COLO829 (cell line): ENCODE measurements at regions not wholly inside any gene's neighbourhood (a gene's known extent, or its start where the extent isn't known, plus 50 kb on each side); places are given as distances from the start of the nearest gene placed in this dataset.
"Not testable (repeated sequence)": the region's sequence is repeated elsewhere in the genome, so short reads cannot be mapped to it uniquely, and the experiment has no call there.

Experiments
- DNase-seq: peaks from one replicate; pipeline ENCODE4 v3.0.0; 2012; ENCODE audit warnings: low spot score

DNA sequence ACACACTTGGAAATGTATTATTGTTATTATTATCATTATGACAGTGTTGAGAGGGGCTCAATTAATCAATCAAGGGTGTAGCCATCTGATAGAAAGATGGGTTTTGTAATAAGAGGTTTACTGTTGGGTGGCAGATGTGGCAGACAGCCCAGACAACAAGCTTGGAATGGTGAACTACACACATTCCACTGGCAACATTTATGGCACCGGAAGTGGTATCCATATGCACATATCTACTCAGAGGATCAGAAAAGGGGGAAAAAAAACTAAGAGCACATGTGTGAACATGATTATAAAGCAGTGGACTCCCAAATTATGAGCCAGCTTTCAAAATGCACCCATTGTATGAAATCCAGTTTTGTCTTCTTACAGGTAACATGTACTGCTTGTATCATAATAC lies 125.9 kb upstream of the ARX start:
- no peak for DNase-seq

GRCh38 chrX:25131055-25131454 lies 115.3 kb upstream of the ARX start:
- peak; percentile 82 for DNase-seq

DNA sequence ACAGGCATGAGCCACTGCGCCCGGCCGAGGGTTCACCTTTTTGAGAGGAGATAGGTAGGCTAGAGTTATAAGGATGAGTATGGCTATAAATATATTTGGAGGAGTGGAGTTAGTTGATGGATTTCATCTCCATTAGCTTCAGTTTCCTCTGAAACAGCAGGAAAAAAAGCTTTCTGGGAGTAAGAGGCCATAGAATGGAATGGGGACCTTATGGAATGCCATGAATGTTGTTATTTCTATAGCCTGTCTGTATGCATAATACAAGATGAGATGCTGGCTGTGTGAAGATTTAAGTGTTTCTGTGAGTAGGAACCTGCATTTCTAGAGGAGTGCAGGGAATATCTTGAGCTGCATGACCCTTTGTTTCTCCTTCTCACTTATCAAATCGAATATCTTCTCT lies 114.9 kb upstream of the ARX start:
- peak; percentile 1 for DNase-seq

GRCh38 chrX:25125483-25125882 lies 109.7 kb upstream of the ARX start:
- DNase-seq: no peak

DNA sequence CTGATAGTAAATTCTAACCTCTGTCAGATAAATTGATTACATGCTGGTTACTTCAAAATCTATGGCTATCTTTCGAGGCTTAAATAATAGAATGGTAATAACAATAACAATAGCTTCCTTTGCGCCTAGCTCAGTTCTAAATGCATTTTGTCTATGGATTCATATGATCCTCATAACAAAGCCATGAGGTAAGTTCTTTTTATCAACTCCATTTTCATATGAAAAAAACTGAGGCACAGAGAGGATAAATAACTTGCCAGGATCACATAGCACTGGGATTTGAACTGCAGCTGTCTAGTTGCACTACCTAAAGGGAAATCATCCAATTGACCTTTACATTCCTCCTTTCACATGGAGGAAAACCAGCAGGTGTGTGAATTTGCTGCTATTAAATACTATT lies 108.6 kb upstream of the ARX start:
- no peak for DNase-seq

DNA sequence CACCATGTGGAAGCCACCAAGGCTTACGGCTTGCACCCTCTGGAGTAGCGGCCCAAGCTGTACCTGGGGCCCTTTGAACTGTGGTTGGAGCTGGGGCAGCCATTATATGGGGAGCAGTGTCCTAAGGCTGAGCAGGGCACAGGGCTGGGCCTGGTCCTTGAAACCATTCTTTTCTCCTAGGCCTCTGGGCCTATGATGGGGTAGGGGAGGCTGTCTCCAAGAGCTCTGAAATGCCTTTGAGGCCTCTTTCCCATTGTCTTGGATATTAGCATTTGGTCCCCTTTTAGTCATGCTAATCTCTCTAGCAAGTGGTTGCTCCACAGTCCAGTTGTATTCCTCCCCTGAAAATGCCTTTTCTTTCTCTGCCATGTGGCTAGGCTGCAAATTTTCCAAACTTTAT lies 96.4 kb upstream of the ARX start:
- no peak for DNase-seq

- DNase-seq: no peak
Observed at GRCh38 chrX:25108481-25108880, 92.7 kb upstream of the ARX start.

DNA sequence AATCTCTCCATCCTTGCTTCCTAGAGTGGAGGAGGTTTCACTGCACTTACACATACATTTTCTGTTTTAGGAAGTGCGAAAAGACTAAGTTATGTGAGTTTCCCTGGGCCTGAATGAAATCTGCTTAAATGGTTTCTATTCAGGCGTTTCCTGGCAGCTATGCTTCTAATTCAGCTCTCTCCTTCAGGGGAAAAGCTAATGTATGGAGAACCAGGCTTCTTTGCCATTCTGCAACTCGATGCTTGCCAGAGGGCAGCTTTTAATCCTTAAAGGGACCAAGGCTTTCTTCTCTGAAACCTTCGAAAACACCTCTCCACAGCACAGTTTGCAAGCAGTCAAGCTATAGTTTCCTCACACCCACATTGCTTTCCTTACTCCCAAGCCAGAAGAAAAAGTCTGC lies 89.5 kb upstream of the ARX start:
- no peak for DNase-seq

DNA sequence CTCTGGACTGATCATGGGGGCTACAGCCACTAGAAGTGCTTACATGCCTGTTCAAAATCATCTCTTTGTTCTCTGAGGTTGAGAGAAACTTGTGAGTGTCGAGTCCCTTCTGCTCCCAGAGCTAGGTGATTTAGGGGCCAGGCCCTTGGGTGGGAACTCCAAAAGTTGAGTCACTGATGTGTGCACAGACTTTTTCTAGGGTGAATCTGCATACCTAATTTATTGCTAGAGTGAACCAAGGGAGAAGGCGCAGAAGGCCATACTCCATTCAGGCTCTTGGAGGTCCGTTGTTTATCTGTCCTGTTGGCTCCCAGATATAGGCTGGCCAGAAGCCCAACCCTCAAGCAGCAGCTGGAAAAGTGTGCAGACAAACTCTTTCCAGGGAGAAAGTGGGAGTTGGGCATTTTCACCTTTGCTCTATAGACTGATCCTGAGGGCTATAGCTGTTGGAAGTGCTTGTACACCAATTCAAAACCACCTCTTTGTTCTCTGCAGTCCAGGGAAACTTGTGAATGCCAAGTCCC lies 80.8 kb upstream of the ARX start:
- no peak for DNase-seq

DNA sequence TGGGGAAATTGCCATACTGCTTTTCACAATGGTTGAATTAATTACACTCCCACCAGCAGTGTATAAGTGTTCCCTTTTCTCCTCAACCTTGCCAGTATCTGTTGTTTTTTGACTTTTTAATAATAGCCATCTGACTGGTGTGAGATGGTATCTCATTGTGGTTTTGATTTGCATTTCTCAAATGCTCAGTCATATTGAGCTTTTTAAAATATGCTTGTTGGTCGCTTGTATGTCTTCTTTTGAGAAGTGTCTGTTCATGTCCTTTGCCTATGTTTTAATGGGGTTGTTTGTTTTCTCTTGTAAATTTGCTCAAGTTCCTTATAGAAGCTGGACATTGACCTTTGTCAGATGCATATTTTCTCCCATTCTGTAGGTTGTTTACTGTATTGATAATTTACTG lies 75.4 kb upstream of the ARX start:
- not testable (repeated sequence) for DNase-seq

- no peak for DNase-seq
Observed at GRCh38 chrX:25084446-25084845, 68.7 kb upstream of the ARX start.

DNA sequence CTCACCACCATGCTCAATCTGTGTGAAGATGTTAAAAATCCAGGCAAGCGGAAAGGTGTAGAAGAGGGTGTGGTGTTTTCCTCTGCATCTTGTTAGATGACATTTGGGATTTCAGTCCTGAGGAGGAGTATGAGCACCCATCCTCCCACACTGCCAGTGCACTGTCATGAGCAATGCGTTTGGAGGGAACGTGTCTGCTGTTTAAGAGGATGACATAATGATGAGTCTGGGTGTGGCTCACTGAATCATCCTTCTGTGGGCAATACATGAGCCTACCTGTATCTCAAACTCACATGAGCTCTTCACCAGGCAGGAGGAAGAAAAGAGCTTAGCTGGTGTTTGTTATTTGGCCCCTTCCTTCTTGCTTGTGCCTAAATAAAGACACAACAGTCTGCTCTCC lies 67.9 kb upstream of the ARX start:
- no peak for DNase-seq

GRCh38 chrX:25079020-25079419 lies 63.3 kb upstream of the ARX start:
- DNase-seq: no peak

DNA sequence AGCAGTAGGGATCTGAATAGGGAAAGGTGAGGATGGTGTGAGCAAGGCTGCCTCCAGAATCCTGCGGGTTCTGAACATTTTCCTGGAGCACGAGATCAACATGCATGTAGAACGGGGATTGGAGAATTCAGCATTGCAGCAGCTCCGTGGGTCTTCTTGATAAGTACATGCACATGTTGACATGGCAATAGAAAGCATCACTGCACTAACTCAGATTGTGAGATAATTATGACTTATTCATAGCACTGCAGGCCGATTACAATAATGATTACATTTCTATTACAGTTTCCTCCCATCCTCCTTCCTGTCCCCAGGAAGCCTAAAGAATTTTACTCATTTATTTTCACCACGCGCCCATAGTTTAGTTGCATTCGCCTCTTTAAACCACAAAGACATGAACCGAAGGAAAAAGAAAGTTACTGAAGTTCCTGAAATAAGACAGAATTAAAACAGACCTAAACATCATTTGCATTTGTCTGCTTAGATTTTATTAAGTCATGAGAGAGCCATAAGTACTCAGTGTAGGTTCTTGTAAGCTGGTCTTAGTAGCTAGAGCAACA lies 61.3 kb upstream of the ARX start:
- no peak for DNase-seq

GRCh38 chrX:25072247-25072646 lies 56.5 kb upstream of the ARX start:
- no peak for DNase-seq

- DNase-seq: no peak
Observed at GRCh38 chrX:25070038-25070437, 54.3 kb upstream of the ARX start.

GRCh38 chrX:25069209-25069608 lies 53.4 kb upstream of the ARX start:
- DNase-seq: no peak

DNA sequence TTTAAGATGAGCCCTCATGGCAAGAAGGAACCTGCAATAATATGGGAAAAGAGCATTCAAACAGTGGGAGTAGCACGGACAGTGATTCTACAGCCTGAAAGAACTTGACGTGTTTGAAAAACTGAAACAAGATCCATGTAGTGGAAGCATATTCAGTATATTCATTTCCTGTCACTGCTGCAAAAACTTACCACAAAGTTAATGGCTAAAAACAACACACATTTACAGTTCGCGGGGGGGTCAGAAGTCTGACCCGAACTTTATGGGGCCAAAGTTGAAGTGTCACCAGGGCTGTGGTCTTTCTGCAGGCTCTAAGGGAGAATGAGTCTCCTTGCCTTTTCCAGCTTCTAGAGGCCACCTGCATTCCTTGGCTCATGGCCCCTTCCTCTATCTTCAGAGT lies 52.6 kb upstream of the ARX start:
- no peak for DNase-seq

DNA sequence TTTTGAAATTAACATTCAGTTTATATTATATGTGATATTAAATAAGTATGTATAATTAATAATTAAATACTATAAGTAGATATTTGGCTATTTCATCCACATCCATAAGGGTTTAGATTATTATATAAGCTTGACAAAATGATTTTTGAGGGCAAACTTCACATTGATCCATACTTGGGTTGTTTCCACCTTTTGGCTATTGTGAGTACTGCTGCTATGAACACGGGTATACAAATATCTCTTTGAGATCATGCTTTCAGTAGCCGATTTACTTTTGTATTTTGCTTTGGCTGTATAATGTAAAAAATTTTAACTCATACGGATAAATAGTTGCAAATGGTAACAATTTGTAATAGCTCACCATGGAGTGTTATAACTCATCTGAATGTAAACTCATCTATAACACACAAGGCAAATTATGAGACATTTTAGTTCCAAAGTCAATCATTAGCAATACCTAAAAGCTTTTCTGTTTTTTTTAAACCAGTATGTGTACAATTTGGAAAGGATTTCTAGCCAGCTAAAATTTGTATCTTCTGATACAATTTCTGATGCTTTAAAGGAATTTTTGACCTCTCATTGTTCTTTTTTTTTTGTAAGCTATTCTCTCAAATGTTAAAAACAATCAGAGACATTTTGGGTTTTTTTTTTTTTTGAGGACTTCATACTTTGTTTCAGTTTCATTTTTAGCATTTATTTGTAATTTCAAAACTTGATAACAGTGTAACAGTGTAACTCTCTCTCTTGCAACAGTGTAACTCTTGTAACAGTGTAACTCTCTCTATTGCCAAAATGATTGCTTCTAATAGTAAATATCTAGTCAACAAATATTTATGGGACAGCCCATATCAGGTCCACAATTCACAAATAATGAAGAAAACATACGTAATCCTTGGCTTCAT lies 51.8 kb upstream of the ARX start:
- no peak for DNase-seq

DNA sequence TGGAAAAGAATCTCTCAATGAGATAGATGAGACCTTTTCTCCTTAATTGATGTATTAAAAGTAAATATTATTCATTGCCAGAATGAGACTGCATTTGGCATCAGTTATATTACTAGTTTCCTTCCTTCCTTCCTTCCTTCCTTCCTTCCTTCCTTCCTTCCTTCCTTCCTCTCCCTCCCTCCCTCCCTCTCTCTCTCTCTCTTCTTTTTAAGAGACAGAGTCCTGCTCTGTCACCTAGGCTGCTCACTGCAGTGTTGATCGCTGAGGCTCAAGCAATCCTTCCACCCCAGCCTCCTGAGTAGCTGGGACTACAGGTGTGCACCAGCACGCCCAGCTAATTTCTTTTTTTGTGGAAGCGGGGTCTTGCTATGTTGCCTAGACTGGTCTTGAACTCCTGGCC lies 50.4 kb upstream of the ARX start:
- no peak for DNase-seq
